ENCODE measurements at regions not wholly inside any gene's neighbourhood (a gene's known extent, or its start where the extent isn't known, plus 50 kb on each side); places are given as distances from the start of the nearest gene placed in this dataset.

DNA sequence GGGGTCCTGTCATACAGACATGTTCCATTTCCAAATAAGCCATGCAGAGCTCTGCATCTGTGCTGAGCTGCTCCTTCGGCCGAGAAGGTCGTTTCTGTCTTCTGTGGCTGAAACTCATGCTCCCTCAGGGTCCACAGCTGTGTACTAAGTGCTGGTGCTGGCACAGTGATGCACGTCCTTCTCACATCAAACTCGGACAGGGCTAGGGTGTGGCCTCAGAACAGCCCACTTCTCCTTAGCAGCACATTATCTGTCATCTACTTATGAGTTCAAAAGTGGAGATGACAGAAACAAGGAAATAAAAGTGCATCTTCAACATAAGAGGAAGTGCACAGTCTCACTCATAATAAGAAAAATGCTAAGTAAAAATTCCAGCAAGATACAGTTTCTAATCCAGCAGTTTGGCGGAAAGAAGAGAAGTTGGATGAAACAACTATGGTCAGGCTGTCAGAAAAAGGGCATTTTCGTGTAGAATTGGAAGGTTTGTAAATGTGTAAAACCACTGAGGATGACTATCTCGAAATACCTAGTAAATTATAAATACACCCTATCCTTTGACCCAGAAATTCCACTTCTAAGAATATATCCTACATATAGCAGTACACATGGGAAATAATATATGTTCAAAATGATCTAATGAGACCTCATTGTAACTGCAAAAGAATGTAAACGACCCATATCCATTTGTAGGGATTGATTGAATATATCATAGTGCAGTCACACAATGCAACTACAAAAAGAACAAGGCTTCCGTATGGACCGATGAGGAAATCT is 53.7 kb upstream of the APCDD1 start:
- intact Hi-C loops (cut with DNase I): no loop called here
- Histone ChIP-seq H3K9me3 (no peaks in the 10 kb centered on the region), H3K4me1 (replicated peaks) (no peaks in the 10 kb centered on the region), H3K27me3 (replicated peaks; ENCODE audit: insufficient read depth) (no peaks in the 10 kb centered on the region), H3K36me3 (no peaks in the 10 kb centered on the region), H3K27ac (no peak overlapping the region), H3K4me3 (no peak overlapping the region)
- no peak for DNase-seq (ENCODE audit: low spot score)
- TF ChIP-seq, protein P1, sequence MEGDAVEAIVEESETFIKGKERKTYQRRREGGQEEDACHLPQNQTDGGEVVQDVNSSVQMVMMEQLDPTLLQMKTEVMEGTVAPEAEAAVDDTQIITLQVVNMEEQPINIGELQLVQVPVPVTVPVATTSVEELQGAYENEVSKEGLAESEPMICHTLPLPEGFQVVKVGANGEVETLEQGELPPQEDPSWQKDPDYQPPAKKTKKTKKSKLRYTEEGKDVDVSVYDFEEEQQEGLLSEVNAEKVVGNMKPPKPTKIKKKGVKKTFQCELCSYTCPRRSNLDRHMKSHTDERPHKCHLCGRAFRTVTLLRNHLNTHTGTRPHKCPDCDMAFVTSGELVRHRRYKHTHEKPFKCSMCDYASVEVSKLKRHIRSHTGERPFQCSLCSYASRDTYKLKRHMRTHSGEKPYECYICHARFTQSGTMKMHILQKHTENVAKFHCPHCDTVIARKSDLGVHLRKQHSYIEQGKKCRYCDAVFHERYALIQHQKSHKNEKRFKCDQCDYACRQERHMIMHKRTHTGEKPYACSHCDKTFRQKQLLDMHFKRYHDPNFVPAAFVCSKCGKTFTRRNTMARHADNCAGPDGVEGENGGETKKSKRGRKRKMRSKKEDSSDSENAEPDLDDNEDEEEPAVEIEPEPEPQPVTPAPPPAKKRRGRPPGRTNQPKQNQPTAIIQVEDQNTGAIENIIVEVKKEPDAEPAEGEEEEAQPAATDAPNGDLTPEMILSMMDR (IDR thresholded peaks at IDR 0.05): no peak
- TF ChIP-seq POLR2AphosphoS5 (IDR thresholded peaks at IDR 0.05) (no peak), POLR2A (IDR thresholded peaks at IDR 0.05) (no peak)
- 83% methylated on average over 11 of the region's 11 CpGs for WGBS

DNA sequence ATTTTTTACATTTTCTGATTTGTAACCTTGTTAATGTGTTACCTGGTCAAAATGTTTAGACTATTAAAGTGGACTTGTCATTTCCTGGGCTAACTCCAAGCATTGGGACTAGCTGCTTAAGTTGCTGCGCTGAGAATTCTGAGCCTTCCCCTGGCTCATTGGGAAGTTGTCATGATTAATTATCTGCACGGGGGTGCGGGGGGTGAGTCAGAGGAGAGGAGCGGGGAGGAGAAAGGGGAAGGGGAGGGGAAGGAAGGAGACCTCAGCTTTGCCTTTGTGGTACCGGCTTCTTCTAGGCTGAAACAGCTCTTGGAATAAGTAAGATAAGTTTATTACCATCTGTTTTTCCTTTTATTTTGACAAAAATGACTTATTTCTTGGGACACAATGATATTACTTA is 52.9 kb upstream of the APCDD1 start:
- no peak for DNase-seq (ENCODE audit: low spot score)
- WGBS: 23% methylated on average over 5 of the region's 5 CpGs
- H3K36me3 ChIP-seq: no peaks in the 10 kb centered on the region
- no peaks in the 10 kb centered on the region for H3K4me1 ChIP-seq (replicated peaks)
- no peak overlapping the region for H3K27ac ChIP-seq
- H3K27me3 ChIP-seq (replicated peaks; ENCODE audit: insufficient read depth): no peaks in the 10 kb centered on the region
- H3K4me3 ChIP-seq: no peak overlapping the region
- intact Hi-C loops (cut with DNase I): no loop called here
- TF ChIP-seq, protein P1 (IDR thresholded peaks at IDR 0.05): no peak
- TF ChIP-seq POLR2A (IDR thresholded peaks at IDR 0.05) (no peak), POLR2AphosphoS5 (IDR thresholded peaks at IDR 0.05) (no peak)
- H3K9me3 ChIP-seq: no peaks in the 10 kb centered on the region

DNA sequence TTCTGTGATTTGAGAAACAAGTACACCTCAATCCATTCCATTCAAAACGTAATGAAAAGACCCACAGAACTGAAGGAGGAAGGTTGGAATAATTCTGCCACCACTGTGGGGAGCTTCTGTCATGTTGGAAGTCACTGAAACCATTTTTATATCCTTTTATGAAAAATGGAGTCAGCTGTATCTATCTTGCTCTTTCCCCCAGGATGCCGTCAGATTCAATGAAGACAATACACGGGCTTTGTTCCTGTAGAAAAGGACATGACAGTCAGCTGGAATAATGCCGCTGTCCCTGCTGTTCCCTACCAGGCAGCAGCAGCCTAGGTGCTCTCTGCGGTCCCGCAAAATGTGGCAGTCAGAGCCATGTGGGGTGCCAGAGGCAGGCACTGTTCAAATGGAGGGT is 52.5 kb upstream of the APCDD1 start:
- DNase-seq (ENCODE audit: low spot score): no peak
- Histone ChIP-seq H3K27ac (no peak overlapping the region), H3K9me3 (no peaks in the 10 kb centered on the region), H3K36me3 (no peaks in the 10 kb centered on the region), H3K4me3 (no peak overlapping the region), H3K27me3 (replicated peaks; ENCODE audit: insufficient read depth) (no peaks in the 10 kb centered on the region), H3K4me1 (replicated peaks) (no peaks in the 10 kb centered on the region)
- intact Hi-C loops (cut with DNase I): no loop called here
- TF ChIP-seq POLR2AphosphoS5 (IDR thresholded peaks at IDR 0.05) (no peak), POLR2A (IDR thresholded peaks at IDR 0.05) (no peak)
- TF ChIP-seq, protein P1 (IDR thresholded peaks at IDR 0.05): no peak
- WGBS: 87% methylated on average over 6 of the region's 6 CpGs

DNA sequence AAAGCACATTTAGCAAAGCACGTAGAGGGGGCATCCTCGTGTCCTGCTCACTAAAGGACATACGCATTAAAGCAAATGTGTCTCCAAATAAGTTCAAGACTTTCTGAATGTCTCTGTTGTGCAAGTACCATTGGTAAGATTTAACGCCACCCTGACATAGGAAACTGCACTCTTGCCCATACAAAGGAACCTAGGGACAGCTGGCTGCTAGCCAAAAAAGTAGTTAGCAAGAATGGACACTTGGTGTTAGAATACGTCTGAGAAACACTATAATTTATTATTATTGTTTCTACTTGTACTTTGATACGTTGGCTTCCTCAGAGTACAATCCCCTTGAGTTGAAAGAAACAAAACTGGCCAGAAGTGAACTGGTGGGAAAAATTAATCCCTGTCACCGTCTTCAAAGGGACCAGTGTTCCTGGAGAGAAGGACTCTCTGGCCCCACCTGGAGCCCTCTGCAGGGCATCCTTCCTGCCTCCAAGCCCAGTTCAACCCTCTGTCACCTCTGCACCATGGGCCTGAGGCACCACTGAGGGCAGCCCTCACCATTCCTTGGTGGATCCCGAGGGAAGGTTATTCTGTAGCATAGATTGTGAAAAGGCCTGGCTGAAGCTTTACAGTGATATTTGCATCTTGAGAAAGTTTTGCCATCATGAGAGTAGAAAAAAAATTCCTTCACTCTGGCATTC is 51.4 kb upstream of the APCDD1 start:
- Histone ChIP-seq H3K4me1 (replicated peaks) (no peaks in the 10 kb centered on the region), H3K36me3 (no peaks in the 10 kb centered on the region), H3K27ac (no peak overlapping the region), H3K27me3 (replicated peaks; ENCODE audit: insufficient read depth) (no peaks in the 10 kb centered on the region), H3K4me3 (no peak overlapping the region), H3K9me3 (no peaks in the 10 kb centered on the region)
- no peak for TF ChIP-seq POLR2A (IDR thresholded peaks at IDR 0.05)
- TF ChIP-seq, protein P1 (IDR thresholded peaks at IDR 0.05): no peak
- DNase-seq (ENCODE audit: low spot score): no peak
- intact Hi-C loops (cut with DNase I): no loop called here
- 86% methylated on average over 8 of the region's 8 CpGs for WGBS

DNA sequence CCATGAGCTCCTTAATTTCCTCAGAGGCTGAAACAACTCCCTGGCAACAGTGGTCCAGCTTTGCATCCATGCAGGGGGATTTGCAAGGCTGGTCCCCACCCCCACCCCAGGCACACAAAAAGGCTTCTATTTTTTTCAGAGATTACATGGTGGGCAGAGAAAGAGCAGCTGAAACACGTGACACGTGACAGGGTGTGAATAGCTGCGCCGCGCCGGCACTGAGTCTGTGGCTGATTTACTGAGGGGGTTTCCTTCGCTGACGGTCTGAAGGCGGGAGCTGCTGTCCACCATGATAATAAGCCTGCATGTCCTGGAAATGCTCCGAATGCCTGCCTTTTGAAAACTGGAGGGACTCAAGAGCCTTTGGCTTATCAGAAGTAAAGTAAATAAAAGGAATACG is 50.7 kb upstream of the APCDD1 start:
- 98% methylated on average over 11 of the region's 11 CpGs for WGBS
- H3K4me3 ChIP-seq: no peak overlapping the region
- no peaks in the 10 kb centered on the region for H3K27me3 ChIP-seq (replicated peaks; ENCODE audit: insufficient read depth)
- H3K36me3 ChIP-seq: no peaks in the 10 kb centered on the region
- TF ChIP-seq POLR2A (IDR thresholded peaks at IDR 0.05) (no peak), POLR2AphosphoS5 (IDR thresholded peaks at IDR 0.05) (no peak)
- TF ChIP-seq, protein P1 (IDR thresholded peaks at IDR 0.05): no peak
- DNase-seq (ENCODE audit: low spot score): no peak
- H3K27ac ChIP-seq: no peak overlapping the region
- intact Hi-C loops (cut with DNase I): no loop called here
- no peaks in the 10 kb centered on the region for H3K9me3 ChIP-seq
- H3K4me1 ChIP-seq (replicated peaks): no peaks in the 10 kb centered on the region

Measured in prostate gland (tissue), 2 donors.